ENCODE measurements at regions not wholly inside any gene's neighbourhood (a gene's known extent, or its start where the extent isn't known, plus 50 kb on each side); places are given as distances from the start of the nearest gene placed in this dataset.

GRCh38 chr17:14784997-14785696, 480.0 kb downstream of the PMP22 start:
- H3K4me3 Mint-ChIP-seq (ENCODE audit: unreplicated experiment): no peak overlapping the region
- peaks cover 9% of the 10 kb centered on the region for H3K36me3 Mint-ChIP-seq (ENCODE audit: unreplicated experiment)
- peaks cover 7% of the 10 kb centered on the region for H3K9me3 Mint-ChIP-seq (ENCODE audit: unreplicated experiment)
- H3K27ac Mint-ChIP-seq (ENCODE audit: unreplicated experiment): no peak overlapping the region
- no peak for DNase-seq
- H3K4me1 Mint-ChIP-seq (ENCODE audit: low read depth, unreplicated experiment): peaks cover 22% of the 10 kb centered on the region
- H3K27me3 Mint-ChIP-seq (ENCODE audit: unreplicated experiment): peaks cover 2% of the 10 kb centered on the region
- no peak for TF ChIP-seq CTCF (IDR thresholded peaks at IDR 0.05; ENCODE audit: partially characterized antibody, unreplicated experiment)

DNA sequence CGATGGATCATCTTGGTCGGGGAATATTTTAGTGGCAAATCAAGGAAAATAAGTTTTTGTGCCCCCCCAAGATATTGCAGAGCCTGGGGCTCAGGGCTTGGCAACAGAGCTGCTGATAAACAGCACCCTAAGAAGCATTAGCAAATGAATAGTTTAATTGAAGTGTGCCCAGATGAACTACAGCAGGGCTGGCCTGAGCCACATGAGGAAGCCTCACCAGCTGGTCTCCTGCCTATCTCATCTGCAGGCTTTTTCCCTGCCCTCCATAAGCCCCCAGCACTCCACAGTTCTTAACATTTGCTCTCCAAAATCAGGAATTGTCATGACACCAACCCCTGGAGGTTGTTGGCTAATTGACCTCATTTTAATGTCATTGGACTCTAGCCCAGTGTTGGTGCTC, 480.2 kb downstream of the HS3ST3B1 start:
- H3K4me1 Mint-ChIP-seq (ENCODE audit: low read depth, unreplicated experiment): peaks cover 29% of the 10 kb centered on the region
- H3K27me3 Mint-ChIP-seq (ENCODE audit: unreplicated experiment): peaks cover 5% of the 10 kb centered on the region
- peak overlapping the region; percentile 69 for H3K27ac Mint-ChIP-seq (ENCODE audit: unreplicated experiment)
- TF ChIP-seq CTCF (IDR thresholded peaks at IDR 0.05; ENCODE audit: partially characterized antibody, unreplicated experiment): no peak
- peaks cover 15% of the 10 kb centered on the region for H3K36me3 Mint-ChIP-seq (ENCODE audit: unreplicated experiment)
- peak; percentile 35 for DNase-seq
- H3K9me3 Mint-ChIP-seq (ENCODE audit: unreplicated experiment): peaks cover 7% of the 10 kb centered on the region
- no peak overlapping the region for H3K4me3 Mint-ChIP-seq (ENCODE audit: unreplicated experiment)

- peak overlapping the region; percentile 35 for H3K4me3 Mint-ChIP-seq (ENCODE audit: unreplicated experiment)
- DNase-seq: peak; percentile 60
- peaks cover 33% of the 10 kb centered on the region for H3K4me1 Mint-ChIP-seq (ENCODE audit: low read depth, unreplicated experiment)
- H3K9me3 Mint-ChIP-seq (ENCODE audit: unreplicated experiment): peaks cover 4% of the 10 kb centered on the region
- no peak for TF ChIP-seq CTCF (IDR thresholded peaks at IDR 0.05; ENCODE audit: partially characterized antibody, unreplicated experiment)
- H3K36me3 Mint-ChIP-seq (ENCODE audit: unreplicated experiment): peaks cover 7% of the 10 kb centered on the region
- H3K27ac Mint-ChIP-seq (ENCODE audit: unreplicated experiment): peak overlapping the region; percentile 40
- peaks cover 3% of the 10 kb centered on the region for H3K27me3 Mint-ChIP-seq (ENCODE audit: unreplicated experiment)
Measured at GRCh38 chr17:14780097-14780651, 479.3 kb downstream of the HS3ST3B1 start.

DNA sequence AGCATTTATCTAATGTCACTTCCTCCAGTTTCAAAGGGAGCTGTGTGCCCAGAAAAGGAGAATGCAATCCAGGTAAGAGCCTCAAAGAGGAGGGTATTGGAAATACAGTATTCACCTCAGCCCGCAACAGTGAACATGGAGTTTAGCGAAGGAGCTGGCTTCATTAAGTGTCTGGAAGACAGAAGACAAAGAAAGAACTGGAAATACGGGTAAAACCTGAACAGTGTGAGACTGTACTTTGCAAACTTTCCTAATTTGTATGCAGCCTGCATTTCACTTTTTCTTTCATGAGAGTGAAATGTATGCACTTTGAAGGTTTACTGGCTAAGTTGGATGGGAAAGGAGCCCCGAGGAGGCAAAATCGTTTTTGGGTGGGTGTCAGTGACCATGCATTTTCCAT, 478.4 kb downstream of the HS3ST3B1 start:
- H3K4me3 Mint-ChIP-seq (ENCODE audit: unreplicated experiment): peak overlapping the region; percentile 27
- peaks cover 4% of the 10 kb centered on the region for H3K9me3 Mint-ChIP-seq (ENCODE audit: unreplicated experiment)
- peaks cover 3% of the 10 kb centered on the region for H3K27me3 Mint-ChIP-seq (ENCODE audit: unreplicated experiment)
- no peak for TF ChIP-seq CTCF (IDR thresholded peaks at IDR 0.05; ENCODE audit: partially characterized antibody, unreplicated experiment)
- peaks cover 9% of the 10 kb centered on the region for H3K36me3 Mint-ChIP-seq (ENCODE audit: unreplicated experiment)
- H3K4me1 Mint-ChIP-seq (ENCODE audit: low read depth, unreplicated experiment): peaks cover 33% of the 10 kb centered on the region
- H3K27ac Mint-ChIP-seq (ENCODE audit: unreplicated experiment): no peak overlapping the region
- DNase-seq: no peak

GRCh38 chr17:14777291-14777690, 476.4 kb downstream of the HS3ST3B1 start:
- Mint-ChIP-seq H3K27ac (ENCODE audit: unreplicated experiment) (no peak overlapping the region), H3K36me3 (ENCODE audit: unreplicated experiment) (peaks cover 9% of the 10 kb centered on the region), H3K27me3 (ENCODE audit: unreplicated experiment) (peaks cover 5% of the 10 kb centered on the region), H3K9me3 (ENCODE audit: unreplicated experiment) (peaks cover 6% of the 10 kb centered on the region), H3K4me3 (ENCODE audit: unreplicated experiment) (no peak overlapping the region), H3K4me1 (ENCODE audit: low read depth, unreplicated experiment) (peaks cover 41% of the 10 kb centered on the region)
- no peak for DNase-seq
- TF ChIP-seq CTCF (IDR thresholded peaks at IDR 0.05; ENCODE audit: partially characterized antibody, unreplicated experiment): no peak

All from glutamatergic neuron (in vitro differentiated cells).